AG04450 (cell line): ENCODE measurements at regions not wholly inside any gene's neighbourhood (a gene's known extent, or its start where the extent isn't known, plus 50 kb on each side); places are given as distances from the start of the nearest gene placed in this dataset.

Experiments used
- CTCF ChIA-PET: fragments of 300-600, 350-600 bp; formaldehyde crosslinking; extraction: SDS; loops from one replicate; lab custom pipeline; 2022; ENCODE audit warnings: antibody characterized with exemption, inconsistent platforms; lab: Charles Lee
- POLR2A ChIA-PET: fragments of 350-600 bp; formaldehyde crosslinking; extraction: SDS; loops from one replicate; lab custom pipeline; 2021; ENCODE audit warnings: antibody characterized with exemption, inconsistent platforms; lab: Yijun Ruan, JAX
- DNase-seq: peaks from one replicate; pipeline ENCODE4 v3.0.0-alpha.2; 2011; ENCODE audit warnings: low read depth, low spot score
- H3K27ac ChIP-seq: one replicate; pipeline ENCODE4 v1.5.1; 2012; ENCODE audit warnings: low read depth, low read length, control low read depth
- H3K27me3 ChIP-seq: one replicate; pipeline ENCODE4 v1.6.0; 2012; ENCODE audit warnings: low read length; ENCODE audit not compliant: control insufficient read depth, insufficient read depth
- H3K4me3 ChIP-seq: 2 replicates; pipeline ENCODE4 v1.5.1; 2011; ENCODE audit warnings: mild to moderate bottlenecking, low read depth, low read length, control low read depth
- H3K9me3 ChIP-seq: 2 replicates; pipeline ENCODE4 v1.5.1; 2012; ENCODE audit warnings: low read length; ENCODE audit not compliant: control insufficient read depth, insufficient read depth
- TF ChIP-seq, protein P1 (sequence below): IDR thresholded peaks from 2 replicates; pipeline ENCODE4 v1.5.1; 2011; ENCODE audit warnings: low read depth, low read length, control low read depth, inconsistent platforms

GRCh38 chr15:89396723-89397652 lies 62.4 kb upstream of the POLG start:
- peaks cover 67% of the 10 kb centered on the region for H3K27me3 ChIP-seq
- no peaks in the 10 kb centered on the region; the same call in 1 of the 2 replicates for H3K9me3 ChIP-seq
- CTCF ChIA-PET, result interaction anchor here (1.8 kb wide), 1 partner anchor 38 kb away, joined by 6 read pairs; no protein-coding TSS in a partner anchor
- no peak for DNase-seq
- H3K4me3 ChIP-seq, result no peak overlapping the region
- POLR2A ChIA-PET, result no interaction called here
- no peak overlapping the region for H3K27ac ChIP-seq
- TF ChIP-seq, protein P1, sequence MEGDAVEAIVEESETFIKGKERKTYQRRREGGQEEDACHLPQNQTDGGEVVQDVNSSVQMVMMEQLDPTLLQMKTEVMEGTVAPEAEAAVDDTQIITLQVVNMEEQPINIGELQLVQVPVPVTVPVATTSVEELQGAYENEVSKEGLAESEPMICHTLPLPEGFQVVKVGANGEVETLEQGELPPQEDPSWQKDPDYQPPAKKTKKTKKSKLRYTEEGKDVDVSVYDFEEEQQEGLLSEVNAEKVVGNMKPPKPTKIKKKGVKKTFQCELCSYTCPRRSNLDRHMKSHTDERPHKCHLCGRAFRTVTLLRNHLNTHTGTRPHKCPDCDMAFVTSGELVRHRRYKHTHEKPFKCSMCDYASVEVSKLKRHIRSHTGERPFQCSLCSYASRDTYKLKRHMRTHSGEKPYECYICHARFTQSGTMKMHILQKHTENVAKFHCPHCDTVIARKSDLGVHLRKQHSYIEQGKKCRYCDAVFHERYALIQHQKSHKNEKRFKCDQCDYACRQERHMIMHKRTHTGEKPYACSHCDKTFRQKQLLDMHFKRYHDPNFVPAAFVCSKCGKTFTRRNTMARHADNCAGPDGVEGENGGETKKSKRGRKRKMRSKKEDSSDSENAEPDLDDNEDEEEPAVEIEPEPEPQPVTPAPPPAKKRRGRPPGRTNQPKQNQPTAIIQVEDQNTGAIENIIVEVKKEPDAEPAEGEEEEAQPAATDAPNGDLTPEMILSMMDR, result no peak

DNA sequence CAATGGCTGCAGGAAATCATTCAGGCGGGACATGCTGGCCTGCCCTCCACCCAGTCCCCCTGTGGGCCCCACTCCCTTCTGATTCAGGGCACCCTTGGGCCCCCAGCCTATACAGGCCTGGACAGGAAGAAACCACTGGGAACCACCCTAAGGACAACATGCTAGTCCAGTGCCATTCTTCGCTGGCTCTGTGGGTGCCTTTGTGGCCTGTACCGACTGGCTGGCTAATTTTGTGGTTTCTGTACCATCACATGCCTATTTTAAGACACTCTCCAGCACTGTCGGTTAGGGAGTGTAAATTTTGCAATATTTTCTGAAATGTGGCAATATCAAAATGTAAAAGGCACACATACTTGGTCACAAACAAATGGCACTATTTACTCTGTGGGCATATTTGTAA lies 61.4 kb upstream of the POLG start:
- ChIA-PET CTCF (interaction anchor here (2.8 kb wide), 1 partner anchor 37 kb away, joined by 15 read pairs; no protein-coding TSS in a partner anchor), POLR2A (no interaction called here)
- H3K9me3 ChIP-seq, result no peaks in the 10 kb centered on the region; the same call in 1 of the 2 replicates
- H3K27me3 ChIP-seq, result peaks cover 71% of the 10 kb centered on the region
- TF ChIP-seq, protein P1, result no peak
- no peak for DNase-seq
- no peak overlapping the region for H3K27ac ChIP-seq
- no peak overlapping the region for H3K4me3 ChIP-seq

DNA sequence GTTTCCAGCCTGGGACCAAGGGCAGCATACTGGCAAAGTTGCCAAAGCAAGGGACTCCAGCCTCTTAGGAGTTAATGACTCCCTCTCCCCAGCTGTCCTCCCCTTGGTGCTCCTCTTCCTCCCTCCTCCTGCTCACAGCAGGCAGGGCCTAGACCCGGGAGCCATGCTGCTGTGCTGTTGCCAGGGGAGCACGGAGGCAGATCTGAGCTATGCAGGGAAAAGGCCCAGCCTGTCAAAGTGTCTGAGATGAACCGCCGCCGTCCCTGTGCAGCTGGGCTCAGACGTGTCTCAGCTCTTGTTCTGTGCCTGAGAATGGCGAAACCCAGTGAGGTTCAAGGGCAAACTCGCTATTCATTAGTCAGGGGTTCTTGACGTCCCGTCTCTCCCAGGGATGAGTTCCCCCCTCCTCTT lies 60.8 kb upstream of the POLG start:
- Histone ChIP-seq H3K9me3 (no peaks in the 10 kb centered on the region; the same call in 1 of the 2 replicates), H3K4me3 (no peak overlapping the region), H3K27ac (no peak overlapping the region), H3K27me3 (peaks cover 70% of the 10 kb centered on the region)
- no peak for DNase-seq
- TF ChIP-seq, protein P1, result no peak
- ChIA-PET POLR2A (interaction anchor here (0.6 kb wide), 1 partner anchor 55 kb away, joined by 3 read pairs; no protein-coding TSS in a partner anchor), CTCF (interaction anchor here (2.8 kb wide), 1 partner anchor 37 kb away, joined by 15 read pairs; no protein-coding TSS in a partner anchor)

DNA sequence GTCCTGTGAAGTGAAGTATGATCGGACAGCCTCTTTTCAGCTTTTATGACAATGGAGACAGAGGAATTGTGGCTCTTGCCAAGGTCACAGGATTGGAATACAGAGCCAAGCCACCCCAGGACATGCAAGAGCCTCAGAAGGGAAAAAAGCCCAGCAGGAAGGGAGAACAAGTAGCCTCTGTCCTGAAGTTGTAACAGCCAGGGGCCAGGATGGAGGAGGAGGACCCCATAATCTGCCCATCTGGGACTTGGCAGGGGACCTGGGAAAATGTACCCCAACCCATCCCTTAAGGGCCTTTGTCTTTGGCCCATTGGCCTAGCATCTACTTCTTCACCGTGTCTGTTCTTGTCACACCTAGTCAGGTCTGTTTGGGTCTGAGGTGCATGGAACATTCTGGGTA lies 60.4 kb upstream of the POLG start:
- POLR2A ChIA-PET, result interaction anchor here (0.6 kb wide), 1 partner anchor 55 kb away, joined by 3 read pairs; no protein-coding TSS in a partner anchor
- CTCF ChIA-PET, result interaction anchor here (0.5 to 2.8 kb wide), 2 partner anchors 22 to 36 kb away, joined by 4 to 15 read pairs; no protein-coding TSS in a partner anchor
- Histone ChIP-seq H3K9me3 (no peaks in the 10 kb centered on the region; the same call in 1 of the 2 replicates), H3K4me3 (no peak overlapping the region), H3K27ac (no peak overlapping the region), H3K27me3 (peaks cover 70% of the 10 kb centered on the region)
- TF ChIP-seq, protein P1, result no peak
- DNase-seq, result no peak

DNA sequence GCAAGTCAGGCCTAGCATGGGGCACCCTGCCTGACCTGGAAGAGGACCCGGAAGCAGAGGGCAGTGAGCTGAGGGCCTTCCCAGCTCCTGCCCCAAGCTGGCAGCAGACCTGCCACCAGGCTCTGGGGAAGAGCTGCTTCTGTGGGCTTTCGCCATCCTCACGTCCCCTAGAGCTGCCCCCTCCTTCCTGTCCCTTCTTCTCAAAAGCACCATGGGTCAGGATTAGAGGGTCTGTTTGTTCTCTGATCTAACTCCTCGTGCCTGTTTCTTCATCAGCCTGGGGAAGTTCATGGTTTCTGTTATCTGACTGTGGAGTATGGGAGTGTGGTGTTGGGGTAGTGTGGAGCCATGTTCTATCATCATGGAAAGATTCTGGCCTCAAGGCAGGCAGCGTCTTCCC lies 58.4 kb upstream of the POLG start:
- TF ChIP-seq, protein P1, result no peak
- no peak overlapping the region for H3K4me3 ChIP-seq
- H3K27me3 ChIP-seq, result peaks cover 55% of the 10 kb centered on the region
- H3K9me3 ChIP-seq, result no peaks in the 10 kb centered on the region; the same call in 1 of the 2 replicates
- CTCF ChIA-PET, result interaction anchor here (0.6 to 4.8 kb wide), 2 partner anchors 34 to 758 kb away, joined by 4 to 30 read pairs; no protein-coding TSS in a partner anchor
- H3K27ac ChIP-seq, result no peak overlapping the region
- DNase-seq, result no peak
- POLR2A ChIA-PET, result no interaction called here
